GM12878 (cell line): ENCODE measurements at regions not wholly inside any gene's neighbourhood (a gene's known extent, or its start where the extent isn't known, plus 50 kb on each side); places are given as distances from the start of the nearest gene placed in this dataset.

ENCODE experiments used
- ATAC-seq: fragments of 200-7000 bp; cut with Tn5 transposase; 3 replicates; pipeline ENCODE4 v1.9.1; 2020; ENCODE audit warnings: mild to moderate bottlenecking, moderate library complexity
- BruUV-seq: library from RNA; stranded (reverse); fragments of 400-500 nt; replicated peaks from 2 replicates; lab custom pipeline; 2021; lab: Mats Ljungman, UMichigan
- CTCF ChIA-PET: fragments of 300-600 bp; sonication (Branson Sonifier 250); formaldehyde crosslinking; extraction: SDS; loops from one replicate; lab custom pipeline; 2021; ENCODE audit warnings: inconsistent platforms; lab: Yijun Ruan, JAX
- POLR2A ChIA-PET: fragments of 350-600 bp; formaldehyde crosslinking; extraction: SDS; loops from one replicate; lab custom pipeline; 2021; ENCODE audit warnings: inconsistent platforms; lab: Charles Lee
- RAD21 ChIA-PET: fragments of 300-600 bp; sonication (Branson Sonifier 250); formaldehyde crosslinking; loops from one replicate; lab custom pipeline; 2023; ENCODE audit warnings: antibody characterized with exemption; ENCODE audit not compliant: unreplicated experiment; lab: Charles Lee
- SMC1A ChIA-PET: fragments of 300-600 bp; sonication (Branson Sonifier 250); formaldehyde crosslinking; loops from one replicate; lab custom pipeline; 2023; ENCODE audit not compliant: unreplicated experiment, uncharacterized antibody; lab: Charles Lee
- DNase-seq: peaks from one replicate; pipeline ENCODE4 v3.0.0-alpha.2; 2011; ENCODE audit warnings: low read depth, low spot score
- FAIRE-seq: peaks from 3 replicates; lab custom pipeline; 2011; peaks lifted over from hg19 to GRCh38; lab: Jason Lieb, UNC
- H2AFZ ChIP-seq: 2 replicates; pipeline ENCODE4 v1.6.0; 2011; ENCODE audit warnings: low read depth, low read length, control low read depth; ENCODE audit not compliant: control insufficient read depth
- H3K27ac ChIP-seq: 2 replicates; pipeline ENCODE4 v1.5.1; 2011; ENCODE audit warnings: control low read depth; ENCODE audit not compliant: control insufficient read depth, insufficient read depth
- H3K27me3 ChIP-seq, 2 experiments: replicated peaks in 1 of 2; 2 replicates each; pipeline versions ENCODE4 v1.6.0 to v1.6.1; 2011; ENCODE audit warnings: low read length in 1 of 2; ENCODE audit not compliant: control insufficient read depth in 2 of 2, insufficient read depth in 2 of 2
- H3K36me3 ChIP-seq, 2 experiments: 2 replicates each; pipeline ENCODE4 v1.5.1; 2011; ENCODE audit warnings: low read length in 1 of 2; ENCODE audit not compliant: control insufficient read depth in 2 of 2, insufficient read depth in 2 of 2
- H3K4me1 ChIP-seq: 2 replicates; pipeline ENCODE4 v1.6.1; 2011; ENCODE audit warnings: mild to moderate bottlenecking, low read length, moderate library complexity, mixed read lengths; ENCODE audit not compliant: control insufficient read depth, insufficient read depth
- H3K4me2 ChIP-seq: 2 replicates; pipeline ENCODE4 v1.6.0; 2011; ENCODE audit warnings: control low read depth; ENCODE audit not compliant: control insufficient read depth, insufficient read depth
- H3K4me3 ChIP-seq: fragments of 200-600 bp; sonication (generic); 2 replicates; pipeline ENCODE4 v1.5.1; 2016
- H3K79me2 ChIP-seq: 2 replicates; pipeline ENCODE4 v1.6.0; 2011; ENCODE audit warnings: low read length; ENCODE audit not compliant: control insufficient read depth, insufficient read depth
- H3K9ac ChIP-seq: 2 replicates; pipeline ENCODE4 v1.8.0; 2011; ENCODE audit warnings: low read length, control low read depth, mixed read lengths; ENCODE audit not compliant: control insufficient read depth, insufficient read depth
- H3K9me3 ChIP-seq: replicated peaks from 3 replicates; pipeline ENCODE4 v1.5.1; 2011; ENCODE audit warnings: mild to moderate bottlenecking, low read length; ENCODE audit not compliant: control insufficient read depth, insufficient read depth
- H4K20me1 ChIP-seq: 2 replicates; pipeline ENCODE4 v1.6.0; 2011; ENCODE audit not compliant: control insufficient read depth, insufficient read depth
- BCL11A ChIP-seq: IDR thresholded peaks from 2 replicates; pipeline ENCODE4 v1.6.1; 2011; ENCODE audit warnings: low read depth, low read length
- CEBPB ChIP-seq, 2 experiments: fragments of 150-350 bp in 1 of 2; IDR thresholded peaks; 2 replicates each; pipeline ENCODE4 v1.6.1; 2012 to 2014; ENCODE audit warnings: low read depth in 2 of 2, low read length in 2 of 2, borderline replicate concordance in 1 of 2, inconsistent platforms in 1 of 2
- CHD4 ChIP-seq: fragments of 200-600 bp; sonication (generic); IDR thresholded peaks from 2 replicates; pipeline ENCODE4 v1.6.1; 2016; ENCODE audit warnings: mild to moderate bottlenecking
- E2F4 ChIP-seq: IDR thresholded peaks from 2 replicates; pipeline ENCODE4 v1.6.1; 2012; ENCODE audit warnings: low read depth, low read length, improper control_type of control experiment
- EED ChIP-seq: sonication (generic); IDR thresholded peaks from 2 replicates; pipeline ENCODE4 v1.6.1; 2016; ENCODE audit warnings: antibody characterized with exemption, low read depth
- HDGF ChIP-seq: fragments of 450-650 bp; IDR thresholded peaks from 2 replicates; pipeline ENCODE4 v1.6.1; 2016; ENCODE audit warnings: antibody characterized with exemption
- IKZF1 ChIP-seq: fragments of 450-650 bp; conservative IDR thresholded peaks from 2 replicates; pipeline ENCODE4 v1.6.1; 2017; ENCODE audit warnings: antibody characterized with exemption, mild to moderate bottlenecking
- IKZF2 ChIP-seq, 2 experiments: fragments of 450-650 bp; IDR thresholded peaks; 2 replicates each; pipeline ENCODE4 v1.6.1; 2017; ENCODE audit warnings: mild to moderate bottlenecking in 2 of 2, moderate library complexity in 2 of 2
- JUND ChIP-seq: IDR thresholded peaks from 2 replicates; pipeline ENCODE4 v1.6.1; 2012; ENCODE audit warnings: low read depth, mild to moderate bottlenecking, low read length, improper control_type of control experiment, moderate library complexity
- MEF2B ChIP-seq: fragments of 450-650 bp; IDR thresholded peaks from 2 replicates; pipeline ENCODE4 v1.6.1; 2018; ENCODE audit warnings: mild to moderate bottlenecking, moderate library complexity; ENCODE audit not compliant: partially characterized antibody, poor library complexity, severe bottlenecking
- MTA2 ChIP-seq: fragments of 450-650 bp; IDR thresholded peaks from 2 replicates; pipeline ENCODE4 v1.6.1; 2016; ENCODE audit warnings: low read depth, mild to moderate bottlenecking, moderate library complexity
- NRF1 ChIP-seq: conservative IDR thresholded peaks from 2 replicates; pipeline ENCODE4 v1.6.1; 2011; ENCODE audit warnings: mild to moderate bottlenecking, low read depth, low read length, improper control_type of control experiment
- PAX5 ChIP-seq: IDR thresholded peaks from 2 replicates; pipeline ENCODE4 v1.6.1; 2011; ENCODE audit warnings: low read depth, low read length, borderline replicate concordance
- SKIL ChIP-seq: fragments of 450-650 bp; IDR thresholded peaks from 2 replicates; pipeline ENCODE4 v1.6.1; 2017; ENCODE audit warnings: mild to moderate bottlenecking, low read depth, inconsistent platforms; ENCODE audit not compliant: poor library complexity, severe bottlenecking
- YBX1 ChIP-seq: fragments of 450-650 bp; IDR thresholded peaks from 2 replicates; pipeline ENCODE4 v1.6.1; 2016; ENCODE audit warnings: antibody characterized with exemption
- ZBTB40 ChIP-seq: fragments of 450-650 bp; IDR thresholded peaks from 2 replicates; pipeline ENCODE4 v1.6.1; 2016; ENCODE audit warnings: mild to moderate bottlenecking, moderate library complexity, borderline replicate concordance
- ZSCAN29 ChIP-seq: fragments of 450-650 bp; IDR thresholded peaks from 2 replicates; pipeline ENCODE4 v1.6.1; 2017; ENCODE audit warnings: mild to moderate bottlenecking, moderate library complexity
- WGBS: methylation state at CpG from one replicate; pipeline ENCODE4 v1.1.6; 2016; ENCODE audit warnings: low lambda C conversion rate; ENCODE audit not compliant: insufficient replicate concordance, insufficient coverage; ENCODE audit errors: missing lambda C conversion rate; 5-methylcytosine and 5-hydroxymethylcytosine counted together
- in situ Hi-C: fragments of 300-500 bp; cut with MboI; formaldehyde crosslinking; loops from 9 replicates; pipeline ENCODE4 v1.14.3; 2018; ENCODE audit warnings: mixed read lengths
- intact Hi-C: fragments of 100-400 bp; cut with micrococcal nuclease; formaldehyde crosslinking; loops from one replicate; pipeline ENCODE4 v1.14.2; 2022; ENCODE audit not compliant: unreplicated experiment

GRCh38 chr3:53998980-53999379 is 107.3 kb upstream of the SELENOK start:
- Histone ChIP-seq H3K36me3 (no peaks in the 10 kb centered on the region), H3K9me3 (no peaks in the 10 kb centered on the region), H3K4me1 (no peaks in the 10 kb centered on the region), H3K27ac (no peak overlapping the region), H4K20me1 (no peaks in the 10 kb centered on the region), H3K4me2 (no peak overlapping the region), H3K4me3 (no peak overlapping the region), H3K9ac (no peak overlapping the region), H3K27me3 (peaks cover 0 to 2% of the 10 kb centered on the region in 2 experiments; a peak in 3 of 4 replicates), H2AFZ (no peak overlapping the region), H3K79me2 (no peaks in the 10 kb centered on the region)
- ATAC-seq (no peak), DNase-seq (no peak), FAIRE-seq (no peak)
- SMC1A ChIA-PET: no interaction called here
- WGBS: 12% methylated on average over 2 of the region's 2 CpGs
- BruUV-seq: no TSS peak
- in situ Hi-C loops: no loop called here
- CTCF ChIA-PET: interaction anchor here (2.4 kb wide), 1 partner anchor 7 kb away, joined by 5 read pairs; no protein-coding TSS in a partner anchor
- POLR2A ChIA-PET: no interaction called here
- intact Hi-C loops: no loop called here
- RAD21 ChIA-PET: no interaction called here
- TF ChIP-seq NRF1 (no peak), JUND (no peak), CEBPB (IDR thresholded peaks at IDR 0.05; ENCODE audit: borderline replicate concordance in 1 of 2, low read depth in 2 of 2, low read length in 2 of 2) (no peak), HDGF (no peak), E2F4 (no peak), IKZF2 (IDR thresholded peaks at IDR 0.05) (no peak), BCL11A (no peak), ZSCAN29 (no peak), YBX1 (no peak), SKIL (no peak), CHD4 (no peak), MTA2 (no peak), EED (no peak), ZBTB40 (no peak), IKZF1 (no peak), MEF2B (no peak), PAX5 (no peak)
